BLaER1 treated with 17β-estradiol and CSF1 and Interleukin-3, amounts not matched to agents 10 nM and 100 nM (cell line): ENCODE measurements at regions not wholly inside any gene's neighbourhood (a gene's known extent, or its start where the extent isn't known, plus 50 kb on each side); places are given as distances from the start of the nearest gene placed in this dataset.

Source experiments
- H3K27ac ChIP-seq, 11 experiments: shearing (Covaris generic); formaldehyde crosslinking; 2 replicates each; pipeline ENCODE4 v1.8.1; 2022
- H3K27me3 ChIP-seq, 11 experiments: shearing (Covaris generic); formaldehyde crosslinking; 2 replicates each; pipeline ENCODE4 v1.8.1; 2022
- H3K36me3 ChIP-seq, 11 experiments: shearing (Covaris generic); formaldehyde crosslinking; 2 replicates each; pipeline ENCODE4 v1.8.1; 2022
- H3K4me1 ChIP-seq, 10 experiments: shearing (Covaris generic); formaldehyde crosslinking; 2 replicates each; pipeline ENCODE4 v1.8.1; 2022
- H3K4me2 ChIP-seq, 11 experiments: shearing (Covaris generic); formaldehyde crosslinking; 2 replicates each; pipeline ENCODE4 v1.8.1; 2022
- H3K4me3 ChIP-seq, 10 experiments: shearing (Covaris generic); formaldehyde crosslinking; 2 replicates each; pipeline ENCODE4 v1.8.1; 2022
- H3K9ac ChIP-seq, 11 experiments: shearing (Covaris generic); formaldehyde crosslinking; 2 replicates each; pipeline ENCODE4 v1.8.1; 2022
- H3K9me3 ChIP-seq, 11 experiments: shearing (Covaris generic); formaldehyde crosslinking; replicated peaks in 1 of 11; 2 replicates each; pipeline ENCODE4 v1.8.1; 2022
- H4K20me1 ChIP-seq, 11 experiments: shearing (Covaris generic); formaldehyde crosslinking; 2 replicates each; pipeline ENCODE4 v1.8.1; 2022
- Cebpa-rat ChIP-seq, 11 experiments: shearing (Covaris generic); IDR thresholded peaks; 2 replicates each; pipeline ENCODE4 v1.8.1; 2022

- Histone ChIP-seq H3K4me1 (no peaks in the 10 kb centered on the region), H3K4me2 (no peak overlapping the region), H3K9me3 (no peaks in the 10 kb centered on the region), H3K36me3 (no peaks in the 10 kb centered on the region), H3K4me3 (no peak overlapping the region), H3K27ac (no peak overlapping the region), H3K27me3 (no peaks in the 10 kb centered on the region), H3K9ac (no peak overlapping the region), H4K20me1 (no peaks in the 10 kb centered on the region)
- TF ChIP-seq Cebpa-rat (IDR thresholded peaks at IDR 0.05): no peak
These were observed 240.1 kb downstream of the IRS1 start for GRCh38 chr2:226559536-226559935.

- H3K36me3 ChIP-seq: no peaks in the 10 kb centered on the region
- TF ChIP-seq Cebpa-rat (IDR thresholded peaks at IDR 0.05): no peak
- no peak overlapping the region for H3K4me2 ChIP-seq
- H3K9me3 ChIP-seq: no peaks in the 10 kb centered on the region
- no peaks in the 10 kb centered on the region for H3K27me3 ChIP-seq
- no peaks in the 10 kb centered on the region for H3K4me1 ChIP-seq
- no peaks in the 10 kb centered on the region for H4K20me1 ChIP-seq
- H3K9ac ChIP-seq: no peak overlapping the region
- H3K4me3 ChIP-seq: no peak overlapping the region
- H3K27ac ChIP-seq: no peak overlapping the region
These were observed 241.2 kb downstream of the IRS1 start for GRCh38 chr2:226558418-226558817.

GRCh38 chr2:226556050-226556449 is 243.6 kb downstream of the IRS1 start:
- H4K20me1 ChIP-seq: no peaks in the 10 kb centered on the region
- H3K36me3 ChIP-seq: no peaks in the 10 kb centered on the region
- TF ChIP-seq Cebpa-rat (IDR thresholded peaks at IDR 0.05): no peak
- no peak overlapping the region for H3K9ac ChIP-seq
- H3K4me1 ChIP-seq: no peaks in the 10 kb centered on the region
- no peak overlapping the region for H3K27ac ChIP-seq
- no peak overlapping the region for H3K4me2 ChIP-seq
- H3K27me3 ChIP-seq: no peaks in the 10 kb centered on the region
- no peaks in the 10 kb centered on the region for H3K9me3 ChIP-seq
- H3K4me3 ChIP-seq: no peak overlapping the region

- no peak for TF ChIP-seq Cebpa-rat (IDR thresholded peaks at IDR 0.05)
- no peak overlapping the region for H3K9ac ChIP-seq
- H4K20me1 ChIP-seq: no peaks in the 10 kb centered on the region
- no peak overlapping the region for H3K27ac ChIP-seq
- no peaks in the 10 kb centered on the region for H3K27me3 ChIP-seq
- no peak overlapping the region for H3K4me3 ChIP-seq
- no peak overlapping the region for H3K4me2 ChIP-seq
- no peaks in the 10 kb centered on the region for H3K9me3 ChIP-seq
- no peaks in the 10 kb centered on the region for H3K36me3 ChIP-seq
- H3K4me1 ChIP-seq: no peaks in the 10 kb centered on the region
These were observed 244.9 kb downstream of the IRS1 start for GRCh38 chr2:226554701-226555100.

- TF ChIP-seq Cebpa-rat (IDR thresholded peaks at IDR 0.05): no peak
- H4K20me1 ChIP-seq: no peaks in the 10 kb centered on the region
- H3K9me3 ChIP-seq: no peaks in the 10 kb centered on the region
- H3K4me3 ChIP-seq: no peak overlapping the region
- H3K4me1 ChIP-seq: no peaks in the 10 kb centered on the region
- no peaks in the 10 kb centered on the region for H3K27me3 ChIP-seq
- H3K4me2 ChIP-seq: no peak overlapping the region
- no peak overlapping the region for H3K27ac ChIP-seq
- no peaks in the 10 kb centered on the region for H3K36me3 ChIP-seq
- no peak overlapping the region for H3K9ac ChIP-seq
These were observed 246.3 kb downstream of the IRS1 start for GRCh38 chr2:226553333-226553732.

GRCh38 chr2:226552571-226553285 is 246.9 kb downstream of the IRS1 start:
- no peak for TF ChIP-seq Cebpa-rat (IDR thresholded peaks at IDR 0.05)
- Histone ChIP-seq H3K36me3 (no peaks in the 10 kb centered on the region), H3K27ac (no peak overlapping the region)

GRCh38 chr2:226551522-226552250 is 247.9 kb downstream of the IRS1 start:
- H3K9ac ChIP-seq: no peak overlapping the region
- no peaks in the 10 kb centered on the region for H3K4me1 ChIP-seq
- H3K4me3 ChIP-seq: no peak overlapping the region
- no peak overlapping the region for H3K4me2 ChIP-seq
- H3K27me3 ChIP-seq: no peaks in the 10 kb centered on the region
- no peak for TF ChIP-seq Cebpa-rat (IDR thresholded peaks at IDR 0.05)
- H4K20me1 ChIP-seq: no peaks in the 10 kb centered on the region
- no peaks in the 10 kb centered on the region for H3K9me3 ChIP-seq
- H3K27ac ChIP-seq: no peak overlapping the region
- no peaks in the 10 kb centered on the region for H3K36me3 ChIP-seq

More at GRCh38 chr2:226552571-226553285, 246.9 kb downstream of the IRS1 start:
- Histone ChIP-seq H3K4me3 (no peak overlapping the region), H4K20me1 (no peaks in the 10 kb centered on the region), H3K4me1 (no peaks in the 10 kb centered on the region), H3K27me3 (no peaks in the 10 kb centered on the region), H3K4me2 (no peak overlapping the region), H3K9me3 (no peaks in the 10 kb centered on the region), H3K9ac (no peak overlapping the region)

GRCh38 chr2:226550801-226551200 is 248.8 kb downstream of the IRS1 start:
- H3K27ac ChIP-seq: no peak overlapping the region
- no peaks in the 10 kb centered on the region for H3K27me3 ChIP-seq
- 0 out of 22 replicates have a peak, but pooled peaks cover 0 to 3% (median 0%) of the 10 kb centered on the region in 11 experiments for H3K9me3 ChIP-seq
- no peak for TF ChIP-seq Cebpa-rat (IDR thresholded peaks at IDR 0.05)
- no peak overlapping the region for H3K9ac ChIP-seq
- H3K4me3 ChIP-seq: no peak overlapping the region
- H3K36me3 ChIP-seq: no peaks in the 10 kb centered on the region
- H3K4me1 ChIP-seq: no peaks in the 10 kb centered on the region
- no peak overlapping the region for H3K4me2 ChIP-seq
- no peaks in the 10 kb centered on the region for H4K20me1 ChIP-seq

GRCh38 chr2:226548732-226549131 is 250.9 kb downstream of the IRS1 start:
- no peaks in the 10 kb centered on the region for H3K36me3 ChIP-seq

More at GRCh38 chr2:226548732-226549131, 250.9 kb downstream of the IRS1 start:
- Histone ChIP-seq H3K4me1 (0 out of 20 replicates have a peak, but pooled peaks cover 0 to 6% (median 0%) of the 10 kb centered on the region in 10 experiments), H4K20me1 (no peaks in the 10 kb centered on the region), H3K4me2 (no peak overlapping the region), H3K9me3 (peaks cover 0 to 11% (median 0%) of the 10 kb centered on the region in 11 experiments; a peak in 2 of 22 replicates), H3K27ac (no peak overlapping the region), H3K4me3 (no peak overlapping the region), H3K27me3 (no peaks in the 10 kb centered on the region), H3K9ac (no peak overlapping the region)
- no peak for TF ChIP-seq Cebpa-rat (IDR thresholded peaks at IDR 0.05)
